HL-60 (cell line): ENCODE measurements at regions not wholly inside any gene's neighbourhood (a gene's known extent, or its start where the extent isn't known, plus 50 kb on each side); places are given as distances from the start of the nearest gene placed in this dataset.

Experiments
- CTCF ChIP-seq: IDR thresholded peaks from one replicate; pipeline ENCODE4 v1.5.1; 2011; ENCODE audit warnings: low read length, control low read depth, inconsistent platforms; ENCODE audit not compliant: insufficient read depth
- POLR2AphosphoS5 ChIP-seq: IDR thresholded peaks from 2 replicates; pipeline ENCODE4 v1.6.1; 2012; ENCODE audit warnings: low read depth
- SPI1 ChIP-seq: IDR thresholded peaks from 2 replicates; pipeline ENCODE4 v1.6.1; 2012; ENCODE audit warnings: low read depth, mild to moderate bottlenecking, borderline replicate concordance
- TF ChIP-seq, protein P1 (sequence below): IDR thresholded peaks from 2 replicates; pipeline ENCODE4 v1.6.1; 2012; ENCODE audit warnings: low read depth; ENCODE audit not compliant: insufficient replicate concordance

DNA sequence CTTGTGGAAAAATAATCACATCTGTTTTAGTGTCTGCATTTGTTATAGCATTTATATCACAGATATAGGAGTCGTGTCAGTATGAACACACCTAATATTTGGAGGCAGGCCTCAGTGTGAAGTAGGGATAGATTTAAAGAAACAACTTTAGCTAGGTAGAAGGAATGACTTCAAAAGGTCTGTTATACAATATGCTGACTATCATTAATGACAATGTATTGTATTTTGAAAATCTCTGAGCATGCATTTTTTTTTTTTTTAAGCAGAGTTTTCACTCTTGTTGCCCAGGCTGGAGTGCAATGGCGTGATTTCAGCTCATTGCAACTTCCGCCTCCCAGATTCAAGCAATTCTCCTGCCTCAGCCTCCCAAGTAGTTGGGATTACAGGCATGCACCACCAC is 248.3 kb downstream of the EN1 start:
- no peak for TF ChIP-seq CTCF
- TF ChIP-seq, protein P1, sequence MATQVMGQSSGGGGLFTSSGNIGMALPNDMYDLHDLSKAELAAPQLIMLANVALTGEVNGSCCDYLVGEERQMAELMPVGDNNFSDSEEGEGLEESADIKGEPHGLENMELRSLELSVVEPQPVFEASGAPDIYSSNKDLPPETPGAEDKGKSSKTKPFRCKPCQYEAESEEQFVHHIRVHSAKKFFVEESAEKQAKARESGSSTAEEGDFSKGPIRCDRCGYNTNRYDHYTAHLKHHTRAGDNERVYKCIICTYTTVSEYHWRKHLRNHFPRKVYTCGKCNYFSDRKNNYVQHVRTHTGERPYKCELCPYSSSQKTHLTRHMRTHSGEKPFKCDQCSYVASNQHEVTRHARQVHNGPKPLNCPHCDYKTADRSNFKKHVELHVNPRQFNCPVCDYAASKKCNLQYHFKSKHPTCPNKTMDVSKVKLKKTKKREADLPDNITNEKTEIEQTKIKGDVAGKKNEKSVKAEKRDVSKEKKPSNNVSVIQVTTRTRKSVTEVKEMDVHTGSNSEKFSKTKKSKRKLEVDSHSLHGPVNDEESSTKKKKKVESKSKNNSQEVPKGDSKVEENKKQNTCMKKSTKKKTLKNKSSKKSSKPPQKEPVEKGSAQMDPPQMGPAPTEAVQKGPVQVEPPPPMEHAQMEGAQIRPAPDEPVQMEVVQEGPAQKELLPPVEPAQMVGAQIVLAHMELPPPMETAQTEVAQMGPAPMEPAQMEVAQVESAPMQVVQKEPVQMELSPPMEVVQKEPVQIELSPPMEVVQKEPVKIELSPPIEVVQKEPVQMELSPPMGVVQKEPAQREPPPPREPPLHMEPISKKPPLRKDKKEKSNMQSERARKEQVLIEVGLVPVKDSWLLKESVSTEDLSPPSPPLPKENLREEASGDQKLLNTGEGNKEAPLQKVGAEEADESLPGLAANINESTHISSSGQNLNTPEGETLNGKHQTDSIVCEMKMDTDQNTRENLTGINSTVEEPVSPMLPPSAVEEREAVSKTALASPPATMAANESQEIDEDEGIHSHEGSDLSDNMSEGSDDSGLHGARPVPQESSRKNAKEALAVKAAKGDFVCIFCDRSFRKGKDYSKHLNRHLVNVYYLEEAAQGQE, result no peak
- no peak for TF ChIP-seq POLR2AphosphoS5
- TF ChIP-seq SPI1, result no peak
